KOPT-K1 (cell line): ENCODE measurements at regions not wholly inside any gene's neighbourhood (a gene's known extent, or its start where the extent isn't known, plus 50 kb on each side); places are given as distances from the start of the nearest gene placed in this dataset.

ENCODE experiments used
- H3K27ac ChIP-seq: fragments of 200-600 bp; sonication (generic); 2 replicates; pipeline ENCODE4 v1.5.1; 2016; ENCODE audit warnings: antibody characterized with exemption, mild to moderate bottlenecking, low read depth, low read length; ENCODE audit not compliant: poor library complexity, severe bottlenecking
- H3K36me3 ChIP-seq: fragments of 200-600 bp; sonication (generic); 2 replicates; pipeline ENCODE4 v1.5.1; 2017; ENCODE audit warnings: antibody characterized with exemption, mild to moderate bottlenecking, low read length, moderate library complexity; ENCODE audit not compliant: insufficient read depth
- H3K9me3 ChIP-seq: fragments of 200-600 bp; sonication (generic); 2 replicates; pipeline ENCODE4 v1.5.1; 2017; ENCODE audit warnings: antibody characterized with exemption, low read length, mild to moderate bottlenecking; ENCODE audit not compliant: insufficient read depth, poor library complexity, severe bottlenecking

DNA sequence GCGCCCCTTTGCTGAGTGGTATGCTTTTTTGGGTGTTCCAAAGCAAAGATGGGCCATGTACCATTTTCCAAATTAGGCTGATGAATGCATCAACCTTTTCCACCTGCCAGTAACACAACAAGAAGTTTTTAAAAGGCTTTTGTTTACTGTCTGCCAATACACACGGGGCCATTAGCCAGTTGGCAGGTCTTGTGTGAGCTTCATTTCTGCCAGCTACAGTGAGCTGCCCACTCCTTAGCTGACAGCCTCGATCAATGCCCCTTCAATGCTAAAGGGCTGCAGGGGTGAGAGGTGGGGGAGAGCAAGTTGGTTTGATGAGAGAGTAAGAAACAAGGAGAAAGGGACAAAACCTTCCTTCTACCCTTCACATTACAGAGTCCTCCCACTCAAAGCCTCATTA is 128.7 kb downstream of the C5orf15 start:
- Histone ChIP-seq H3K27ac (no peak overlapping the region), H3K9me3 (peaks cover 8% of the 10 kb centered on the region), H3K36me3 (no peaks in the 10 kb centered on the region)

DNA sequence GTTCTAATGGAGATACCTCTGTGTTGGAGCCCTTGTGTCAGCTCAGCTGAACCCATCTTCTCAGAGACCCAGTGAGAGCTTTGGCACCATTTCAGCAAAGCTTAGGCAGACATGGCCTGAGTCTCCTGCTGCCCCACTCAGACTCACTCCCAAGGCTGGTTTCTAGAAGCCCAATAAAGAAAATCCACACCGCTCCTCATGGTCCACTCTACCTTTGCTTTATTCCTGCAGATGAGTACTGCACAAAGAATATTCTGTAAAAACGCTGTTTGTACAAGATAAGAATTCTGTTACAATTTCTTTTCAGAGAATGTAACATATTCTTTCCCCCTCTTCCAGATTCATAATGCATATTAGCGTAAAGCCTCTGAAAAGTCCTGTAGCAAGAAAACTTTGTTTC is 129.3 kb downstream of the C5orf15 start:
- Histone ChIP-seq H3K27ac (no peak overlapping the region), H3K36me3 (no peaks in the 10 kb centered on the region), H3K9me3 (peaks cover 8% of the 10 kb centered on the region)

DNA sequence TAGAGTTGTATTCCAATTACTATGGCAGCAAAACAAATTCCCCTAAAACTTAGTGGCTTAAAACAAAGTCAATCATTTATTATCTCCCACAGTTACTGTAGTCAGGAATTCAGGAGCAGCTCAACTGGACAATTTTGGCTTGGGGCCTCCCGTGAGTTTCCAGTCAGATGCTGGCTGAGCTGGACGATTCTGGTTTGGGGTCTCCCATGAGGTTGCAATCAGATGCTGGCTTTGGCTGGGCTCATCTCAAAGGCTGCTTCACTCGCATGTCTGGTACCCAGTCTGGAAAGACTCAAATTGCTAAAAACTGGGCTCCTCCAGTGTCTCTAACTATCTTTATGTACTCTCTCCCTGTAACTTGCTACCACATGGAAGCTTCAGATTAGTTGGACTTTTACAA is 130.1 kb downstream of the C5orf15 start:
- Histone ChIP-seq H3K9me3 (peaks cover 8% of the 10 kb centered on the region), H3K27ac (no peak overlapping the region), H3K36me3 (no peaks in the 10 kb centered on the region)

DNA sequence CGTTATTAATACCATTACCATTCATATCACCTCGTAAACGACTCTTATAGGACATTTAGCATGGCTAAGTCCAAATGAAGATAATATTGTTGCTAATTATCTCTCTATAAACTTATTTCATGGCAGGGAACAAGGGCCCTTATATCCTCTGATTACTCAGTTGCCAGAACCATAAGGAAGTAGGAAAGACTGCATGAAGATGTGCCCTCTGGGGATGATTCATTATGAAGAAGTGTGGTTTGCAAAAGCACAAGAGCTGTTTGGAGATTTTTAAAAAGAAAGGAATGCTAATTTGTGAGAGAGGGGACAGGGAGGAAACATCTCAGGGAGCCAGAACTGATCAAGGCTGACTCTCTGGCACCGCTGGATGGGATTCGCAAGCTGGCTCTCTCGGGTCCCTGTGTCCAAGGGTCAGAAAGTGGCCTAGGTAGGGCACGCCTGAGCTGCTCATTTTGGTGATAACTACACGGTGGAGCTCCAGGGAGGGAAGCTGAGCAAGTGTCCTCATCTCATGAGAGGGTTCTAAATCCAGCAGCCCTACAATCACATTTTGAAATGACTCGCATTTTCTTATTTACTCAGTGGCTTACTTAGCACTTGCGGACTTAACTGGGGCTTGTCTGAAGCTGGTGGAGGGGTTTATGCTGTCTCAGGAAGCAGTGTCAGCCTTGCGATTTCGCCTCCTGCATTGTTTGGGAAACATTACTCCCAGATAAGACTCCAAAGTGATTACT is 136.8 kb downstream of the C5orf15 start:
- Histone ChIP-seq H3K27ac (no peak overlapping the region), H3K36me3 (no peaks in the 10 kb centered on the region), H3K9me3 (peaks cover 4% of the 10 kb centered on the region)

DNA sequence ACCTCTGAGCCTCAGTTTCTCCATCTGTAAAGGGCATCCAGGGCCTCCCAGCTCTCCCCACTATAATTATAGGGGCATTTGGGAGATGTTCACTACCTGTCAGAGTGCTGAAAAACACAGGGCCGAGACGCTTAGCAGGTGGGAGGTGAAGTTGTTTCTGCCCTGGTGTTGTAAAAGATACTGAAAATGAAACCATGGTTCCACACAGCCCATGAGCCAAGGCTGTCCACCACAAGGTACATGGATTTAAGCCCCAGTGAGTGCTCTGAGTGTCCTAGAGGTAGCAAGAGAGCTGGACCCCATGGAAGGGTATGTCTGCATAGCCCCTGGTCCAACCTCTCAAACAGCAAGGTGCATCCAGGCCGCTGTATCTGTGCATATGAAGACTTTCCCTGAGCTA is 137.5 kb downstream of the C5orf15 start:
- H3K27ac ChIP-seq = no peak overlapping the region
- peaks cover 4% of the 10 kb centered on the region for H3K9me3 ChIP-seq
- H3K36me3 ChIP-seq = no peaks in the 10 kb centered on the region

DNA sequence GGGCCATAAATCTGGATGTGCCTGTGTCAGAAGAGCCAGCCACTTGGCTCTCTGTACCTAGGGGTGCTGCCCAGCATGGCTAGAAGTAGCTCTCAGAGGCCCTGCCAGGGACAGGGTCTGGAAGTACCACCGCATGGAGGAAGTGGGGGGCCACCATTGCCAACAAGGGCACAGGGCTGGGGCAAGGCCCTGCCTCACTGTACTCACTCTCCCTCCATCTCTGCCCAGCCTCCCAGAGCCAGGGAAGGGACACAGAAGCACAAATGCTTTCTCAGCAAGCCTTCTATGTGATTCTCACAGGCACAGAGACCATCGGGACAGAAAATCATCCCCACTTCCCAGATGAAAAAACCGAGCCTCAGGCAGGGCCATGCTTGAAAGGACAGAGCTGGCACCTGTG is 138.1 kb downstream of the C5orf15 start:
- H3K36me3 ChIP-seq = no peaks in the 10 kb centered on the region
- H3K9me3 ChIP-seq = peaks cover 4% of the 10 kb centered on the region
- H3K27ac ChIP-seq = no peak overlapping the region

DNA sequence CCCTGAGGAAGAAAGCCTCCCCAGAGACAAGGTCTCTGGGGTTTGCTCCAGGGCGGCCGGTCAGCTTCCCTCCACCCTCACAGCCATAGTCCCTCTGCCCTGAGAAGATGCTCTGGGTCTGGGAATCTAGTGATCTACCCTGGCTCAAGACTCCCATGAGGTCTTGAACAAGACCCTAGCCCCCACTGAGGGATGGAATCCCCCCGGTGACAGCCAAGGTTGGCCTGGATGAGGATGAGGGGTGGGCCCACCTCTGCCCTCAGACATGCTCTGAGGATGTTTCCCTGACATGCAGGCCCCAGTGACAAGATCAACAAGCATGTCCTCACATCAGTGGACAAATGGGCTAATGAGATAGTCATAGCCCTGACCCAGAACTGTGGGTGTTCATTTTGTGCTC is 138.6 kb downstream of the C5orf15 start:
- Histone ChIP-seq H3K27ac (no peak overlapping the region), H3K9me3 (no peaks in the 10 kb centered on the region), H3K36me3 (no peaks in the 10 kb centered on the region)

DNA sequence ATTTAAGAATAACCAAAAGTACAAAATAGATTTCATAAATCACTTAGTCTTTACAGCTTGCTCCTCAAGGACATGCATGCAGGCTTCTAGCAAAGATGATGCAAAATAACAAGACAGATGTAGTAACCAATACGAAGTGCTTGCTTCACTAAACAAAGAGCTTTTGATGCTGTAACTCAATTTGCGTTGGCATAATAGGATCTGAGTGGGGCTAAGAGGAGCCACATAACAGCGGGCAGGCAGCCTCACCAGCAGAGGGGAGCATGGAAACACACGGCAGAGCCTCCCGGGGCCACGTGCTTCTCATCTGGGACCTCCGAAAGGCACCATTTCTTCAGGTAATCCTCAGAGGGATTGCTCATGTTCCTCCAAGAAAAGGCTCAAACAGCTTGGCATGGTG is 139.7 kb downstream of the C5orf15 start:
- Histone ChIP-seq H3K27ac (no peak overlapping the region), H3K9me3 (no peaks in the 10 kb centered on the region), H3K36me3 (no peaks in the 10 kb centered on the region)

DNA sequence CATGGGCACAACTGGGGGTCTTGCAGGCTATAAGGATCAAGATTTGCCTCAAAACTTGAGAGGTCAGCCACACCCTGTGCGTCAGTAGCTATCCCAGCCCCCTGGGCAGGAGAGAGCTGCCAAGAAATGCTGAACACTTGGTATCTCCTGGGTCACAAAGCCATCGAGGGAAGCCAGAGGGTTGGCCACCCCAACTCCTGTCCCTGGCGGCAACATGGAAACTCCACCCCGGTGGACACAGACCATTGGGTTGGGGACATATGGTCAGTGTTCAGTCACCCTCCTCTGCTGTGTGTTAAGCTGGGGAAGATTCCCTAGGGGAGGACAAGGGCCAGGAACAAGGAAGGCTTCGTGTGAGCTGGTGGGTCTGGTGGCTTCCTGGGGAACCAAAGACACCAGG is 140.6 kb downstream of the C5orf15 start:
- no peaks in the 10 kb centered on the region for H3K9me3 ChIP-seq
- no peak overlapping the region for H3K27ac ChIP-seq
- no peaks in the 10 kb centered on the region for H3K36me3 ChIP-seq

DNA sequence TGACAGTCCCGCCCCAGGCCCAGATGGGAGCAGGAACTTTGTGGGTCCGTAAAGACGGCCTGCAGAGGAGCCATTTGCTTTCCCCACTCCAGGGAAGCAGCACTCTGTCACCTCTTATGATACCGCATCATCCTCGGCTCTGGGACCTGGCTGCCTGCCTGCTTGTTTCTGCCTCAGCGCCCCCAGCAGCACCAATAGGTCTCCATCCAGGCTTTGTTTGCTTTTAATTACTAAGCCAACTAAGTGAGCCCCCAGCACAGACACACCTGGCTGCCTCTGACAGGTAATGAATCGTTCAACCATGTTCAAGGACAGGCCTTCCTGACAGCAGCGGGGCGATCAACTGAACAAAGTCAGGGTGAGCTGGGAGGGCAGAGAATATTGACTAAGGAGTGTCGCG is 141.4 kb downstream of the C5orf15 start:
- no peaks in the 10 kb centered on the region for H3K9me3 ChIP-seq
- H3K36me3 ChIP-seq = no peaks in the 10 kb centered on the region
- no peak overlapping the region for H3K27ac ChIP-seq

DNA sequence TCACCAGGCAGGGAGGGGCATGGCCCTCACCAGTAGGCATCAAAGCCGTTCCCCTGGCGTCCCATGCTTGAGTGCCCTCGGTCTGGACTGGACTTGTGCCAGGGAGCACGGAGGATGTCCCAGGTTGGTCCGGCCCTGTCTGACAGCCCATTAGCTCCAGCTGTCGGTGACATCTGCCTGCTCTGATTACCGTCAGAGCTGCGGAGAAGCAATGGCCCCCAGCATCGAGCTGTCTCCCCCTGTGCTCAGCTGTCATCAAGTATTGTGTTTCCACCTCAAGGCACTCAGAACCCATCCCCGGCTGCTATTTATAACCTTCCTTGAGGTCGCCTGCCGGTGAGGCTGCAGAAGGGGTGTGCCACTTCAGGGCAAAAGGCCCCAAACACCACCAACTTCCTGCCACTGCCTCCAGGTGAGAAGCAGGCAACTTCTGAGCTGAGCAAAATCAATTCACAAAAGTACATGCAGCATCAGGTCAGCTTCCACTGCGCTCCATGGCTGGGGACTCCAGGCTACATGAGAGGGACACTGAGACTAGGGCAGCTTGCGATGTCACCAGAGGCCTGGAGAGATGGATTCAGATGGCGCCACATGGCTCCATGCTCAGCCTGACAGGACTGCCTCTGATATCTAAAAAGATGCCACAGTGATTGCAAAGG is 142.7 kb downstream of the C5orf15 start:
- H3K27ac ChIP-seq = no peak overlapping the region
- no peaks in the 10 kb centered on the region for H3K36me3 ChIP-seq
- H3K9me3 ChIP-seq = no peaks in the 10 kb centered on the region

DNA sequence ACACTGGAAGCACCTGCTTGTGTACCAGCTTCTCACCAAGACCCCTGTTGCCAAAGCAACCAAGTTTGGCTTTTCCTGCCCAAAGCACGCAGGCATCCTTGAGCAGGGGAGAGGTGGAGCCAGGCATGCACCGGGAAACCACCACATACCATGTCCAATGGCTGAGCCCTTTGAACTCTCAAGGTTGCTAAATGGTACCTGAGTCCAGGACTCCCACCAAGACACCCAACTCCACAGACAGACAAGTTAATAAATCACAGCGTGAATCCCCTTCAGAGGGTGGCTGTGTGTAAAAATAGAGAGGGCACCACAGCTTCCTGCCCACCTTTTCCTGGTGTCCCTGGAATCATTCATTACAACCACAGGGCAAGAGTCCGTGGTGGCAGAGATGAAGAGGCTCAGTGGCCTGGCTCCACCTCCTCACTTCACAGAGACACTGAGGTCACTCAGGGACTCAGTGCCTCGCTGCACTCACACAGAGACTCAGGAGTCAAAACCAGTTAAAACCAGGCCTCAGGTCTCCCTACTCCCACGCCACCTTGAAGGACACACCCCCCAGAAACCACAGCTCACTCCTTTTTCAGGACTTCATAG is 143.7 kb downstream of the C5orf15 start:
- H3K9me3 ChIP-seq = no peaks in the 10 kb centered on the region
- no peaks in the 10 kb centered on the region for H3K36me3 ChIP-seq
- no peak overlapping the region for H3K27ac ChIP-seq

DNA sequence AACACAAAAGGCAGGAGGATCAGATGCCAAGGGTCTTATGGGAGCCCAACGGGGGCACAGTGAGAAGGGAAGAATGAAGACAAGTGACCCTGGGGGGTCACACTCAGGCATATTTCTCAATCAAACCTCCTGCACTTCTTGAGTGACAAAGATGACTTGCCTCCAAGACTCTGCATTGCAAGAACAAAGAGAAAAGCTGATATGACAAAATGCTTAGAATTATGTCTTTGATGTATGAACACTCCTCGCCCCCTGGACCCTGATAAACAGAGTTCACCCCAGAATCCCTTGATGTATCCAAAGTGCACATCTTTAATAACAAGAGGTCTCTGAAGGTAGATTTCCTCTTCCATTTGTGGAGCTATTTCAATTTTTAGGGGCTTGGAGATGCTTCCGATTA is 146.5 kb downstream of the C5orf15 start:
- Histone ChIP-seq H3K27ac (no peak overlapping the region), H3K36me3 (no peaks in the 10 kb centered on the region), H3K9me3 (no peaks in the 10 kb centered on the region)

DNA sequence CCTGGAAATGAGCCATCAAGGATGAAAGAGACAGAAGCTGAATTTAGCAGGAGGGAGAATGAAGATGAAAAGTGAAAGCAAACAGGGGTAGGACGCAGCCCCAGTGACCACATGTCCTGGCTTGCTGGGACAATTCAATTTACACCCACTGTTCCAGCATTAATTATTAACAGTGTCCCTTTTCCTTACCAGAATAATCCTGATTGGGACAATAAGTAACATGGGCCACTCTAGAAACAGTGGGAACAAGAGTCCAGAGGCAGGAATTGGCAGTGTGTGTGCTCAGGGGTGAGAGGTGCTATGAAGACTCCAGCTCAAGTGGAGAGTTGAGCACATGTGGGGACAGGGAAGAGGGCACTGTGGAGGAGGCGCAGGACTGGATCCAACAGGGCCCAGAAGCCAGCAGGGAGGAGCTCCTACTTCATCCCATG is 147.1 kb downstream of the C5orf15 start:
- no peaks in the 10 kb centered on the region for H3K36me3 ChIP-seq
- H3K27ac ChIP-seq = no peak overlapping the region
- H3K9me3 ChIP-seq = no peaks in the 10 kb centered on the region

DNA sequence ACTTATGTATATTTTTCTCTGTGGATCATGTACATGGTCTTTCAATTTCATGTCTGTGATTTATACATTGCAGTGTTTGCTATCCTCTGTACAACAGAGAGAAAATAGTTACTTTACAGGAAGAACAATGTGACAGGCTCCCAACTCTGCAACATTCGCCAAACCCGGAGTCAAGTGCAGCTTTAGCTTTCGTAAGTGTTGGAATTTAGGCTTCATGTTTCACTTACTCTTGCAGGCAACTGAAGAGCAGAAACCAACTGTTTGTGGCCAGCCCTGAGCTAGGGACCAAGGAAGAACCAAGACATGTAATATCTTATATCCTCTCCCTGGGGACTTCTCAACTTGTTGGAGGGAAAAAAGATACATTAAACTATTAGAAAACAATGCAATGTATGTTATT is 147.9 kb downstream of the C5orf15 start:
- Histone ChIP-seq H3K9me3 (no peaks in the 10 kb centered on the region), H3K27ac (no peak overlapping the region), H3K36me3 (no peaks in the 10 kb centered on the region)
